Mononuclear cell (primary cell): ENCODE measurements at regions not wholly inside any gene's neighbourhood (a gene's known extent, or its start where the extent isn't known, plus 50 kb on each side); places are given as distances from the start of the nearest gene placed in this dataset.

Experiments used
- H3K27me3 ChIP-seq: 2 replicates; pipeline ENCODE4 v1.6.0; 2011; ENCODE audit warnings: low read length, control low read depth; ENCODE audit not compliant: insufficient read depth
- H3K4me1 ChIP-seq: 2 replicates; pipeline ENCODE4 v1.5.1; 2011; ENCODE audit warnings: mild to moderate bottlenecking, low read length, control low read depth; ENCODE audit not compliant: insufficient read depth
- H3K4me3 ChIP-seq: 2 replicates; pipeline ENCODE4 v1.5.1; 2011; ENCODE audit warnings: mild to moderate bottlenecking, low read length, moderate library complexity
- H3K9me3 ChIP-seq: 2 replicates; pipeline ENCODE4 v1.5.1; 2011; ENCODE audit warnings: low read depth, mild to moderate bottlenecking, control low read depth, low read length

DNA sequence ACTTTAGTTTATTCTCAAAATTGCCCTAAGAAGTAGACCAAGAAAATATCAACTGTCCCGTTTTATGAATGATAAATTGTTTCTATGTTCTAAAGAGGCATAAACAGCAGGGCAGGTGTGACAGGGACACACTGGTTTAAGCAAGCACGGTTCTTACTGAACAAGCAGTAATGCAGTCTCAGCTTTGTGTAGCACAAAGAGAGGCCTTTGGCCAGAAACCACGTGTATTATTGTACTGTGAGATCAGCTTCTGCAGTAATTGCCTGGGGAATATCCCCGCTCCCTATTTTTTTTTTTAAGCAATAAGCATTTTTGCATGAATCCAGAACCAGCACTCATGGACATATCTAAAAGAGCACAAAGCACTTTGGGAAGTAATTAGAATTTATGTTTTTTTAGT is 255.4 kb downstream of the WDR11 start:
- no peaks in the 10 kb centered on the region for H3K9me3 ChIP-seq
- H3K4me1 ChIP-seq, result no peaks in the 10 kb centered on the region
- H3K27me3 ChIP-seq, result no peaks in the 10 kb centered on the region
- H3K4me3 ChIP-seq, result no peak overlapping the region

DNA sequence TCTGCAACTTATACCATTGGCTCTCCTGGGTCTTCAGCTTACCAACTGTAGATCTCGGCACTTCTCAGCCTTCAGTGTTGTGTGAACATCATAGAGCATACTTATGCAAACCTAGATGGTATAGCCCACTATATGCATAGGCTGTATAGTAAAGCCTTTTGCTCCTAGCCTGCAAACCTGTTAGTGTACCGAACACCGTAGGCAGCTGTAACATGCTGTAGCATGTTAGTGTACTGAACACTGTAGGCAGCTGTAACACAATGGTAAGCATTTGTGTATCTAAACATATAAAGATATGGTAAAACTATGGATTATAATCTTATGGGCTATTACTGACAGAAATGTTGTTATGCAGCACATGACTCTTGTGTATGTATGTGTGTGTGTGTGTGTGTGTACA is 256.9 kb downstream of the WDR11 start:
- Histone ChIP-seq H3K4me3 (no peak overlapping the region), H3K27me3 (no peaks in the 10 kb centered on the region), H3K4me1 (no peaks in the 10 kb centered on the region), H3K9me3 (no peaks in the 10 kb centered on the region)

- Histone ChIP-seq H3K9me3 (no peaks in the 10 kb centered on the region), H3K27me3 (no peaks in the 10 kb centered on the region), H3K4me3 (no peak overlapping the region), H3K4me1 (no peaks in the 10 kb centered on the region)
These were observed 259.2 kb downstream of the WDR11 start for GRCh38 chr10:121110369-121110768.

GRCh38 chr10:121112136-121112535 is 261.0 kb downstream of the WDR11 start:
- H3K4me3 ChIP-seq, result no peak overlapping the region
- no peaks in the 10 kb centered on the region for H3K27me3 ChIP-seq
- H3K9me3 ChIP-seq, result no peaks in the 10 kb centered on the region
- H3K4me1 ChIP-seq, result no peaks in the 10 kb centered on the region

DNA sequence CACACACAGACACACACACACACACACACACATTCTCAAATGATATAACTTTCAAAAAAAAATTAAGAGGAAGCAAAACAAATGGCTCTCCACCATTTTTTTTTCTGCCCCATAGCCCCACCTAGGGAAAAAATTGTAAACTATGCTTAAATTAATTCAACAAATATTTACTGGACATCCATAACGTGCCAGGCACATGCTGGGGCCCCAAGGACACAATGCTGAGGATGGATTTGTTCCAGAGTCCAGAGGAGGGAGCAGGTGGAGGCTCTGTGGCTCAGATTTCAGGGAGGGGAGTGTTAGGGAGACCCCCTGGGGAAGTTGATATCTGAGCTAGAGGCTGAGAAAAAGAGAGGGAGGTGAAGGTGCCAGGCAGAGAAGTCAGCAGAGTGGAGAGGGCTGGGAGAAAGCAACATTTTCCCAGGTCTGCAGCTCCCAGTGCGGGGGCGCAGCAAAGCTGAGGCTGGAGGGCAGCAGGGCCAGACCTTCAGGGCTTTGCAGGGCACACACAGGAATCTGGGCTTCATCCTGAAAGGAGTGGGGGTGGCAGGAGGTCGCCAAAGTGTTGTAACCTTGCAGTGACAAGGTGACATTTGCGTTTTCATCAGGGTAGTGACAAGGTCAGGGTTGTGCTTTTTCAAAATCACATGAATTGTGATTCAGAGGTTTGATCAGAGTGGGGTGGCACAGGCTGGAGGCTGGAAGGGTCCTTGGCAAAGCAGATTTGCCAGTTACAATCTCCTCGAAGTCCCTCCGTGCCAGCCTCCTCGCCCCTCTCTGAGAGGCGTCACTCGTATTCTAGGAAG is 261.6 kb downstream of the WDR11 start:
- no peaks in the 10 kb centered on the region for H3K27me3 ChIP-seq
- no peaks in the 10 kb centered on the region for H3K4me1 ChIP-seq
- H3K9me3 ChIP-seq, result no peaks in the 10 kb centered on the region
- no peak overlapping the region for H3K4me3 ChIP-seq

- H3K27me3 ChIP-seq, result no peaks in the 10 kb centered on the region
- no peak overlapping the region for H3K4me3 ChIP-seq
- H3K4me1 ChIP-seq, result no peaks in the 10 kb centered on the region
- H3K9me3 ChIP-seq, result no peaks in the 10 kb centered on the region
These were observed 262.2 kb downstream of the WDR11 start for GRCh38 chr10:121113385-121113696.

- Histone ChIP-seq H3K9me3 (no peaks in the 10 kb centered on the region), H3K27me3 (no peaks in the 10 kb centered on the region), H3K4me1 (no peaks in the 10 kb centered on the region), H3K4me3 (no peak overlapping the region)
These were observed 262.7 kb downstream of the WDR11 start for GRCh38 chr10:121113911-121114310.

DNA sequence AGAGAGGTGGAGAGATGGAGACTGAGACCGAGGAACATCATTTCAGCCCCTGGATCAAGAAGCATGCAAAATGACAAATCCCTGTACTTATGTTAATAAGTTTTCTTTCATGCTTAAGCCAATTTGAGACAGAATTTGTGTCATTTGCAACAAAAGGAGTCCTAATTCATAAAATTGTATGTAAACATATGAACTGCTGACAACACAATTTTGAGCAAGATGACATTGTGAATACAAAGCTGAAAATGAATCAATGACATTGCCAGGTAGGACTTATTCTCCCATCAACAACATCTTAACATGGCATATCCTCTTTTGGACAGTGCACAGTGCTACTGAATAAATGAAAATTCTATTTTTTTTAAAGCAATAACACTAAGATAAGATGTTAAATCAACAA is 264.0 kb downstream of the WDR11 start:
- Histone ChIP-seq H3K4me3 (no peak overlapping the region), H3K4me1 (no peaks in the 10 kb centered on the region), H3K9me3 (no peaks in the 10 kb centered on the region), H3K27me3 (no peaks in the 10 kb centered on the region)

DNA sequence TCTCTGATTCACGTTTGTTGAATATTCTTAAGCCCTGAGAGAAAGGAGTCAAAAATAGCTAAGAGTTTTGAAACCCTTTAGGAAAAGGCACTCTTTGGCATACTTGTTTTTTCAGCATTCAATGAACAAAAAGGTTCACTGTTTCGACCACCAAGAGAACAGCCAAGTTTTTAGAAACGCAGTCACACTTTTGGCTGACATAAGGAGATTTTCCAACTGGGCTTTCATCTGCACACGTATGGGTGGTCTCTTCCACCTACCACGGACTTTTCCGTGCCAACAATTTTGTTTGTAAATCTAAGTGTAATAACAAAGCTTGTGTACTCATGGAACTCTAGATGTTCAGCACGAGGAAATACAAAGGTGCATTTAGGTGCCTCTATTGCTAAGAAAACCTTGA is 270.3 kb downstream of the WDR11 start:
- H3K4me3 ChIP-seq, result no peak overlapping the region
- H3K9me3 ChIP-seq, result no peaks in the 10 kb centered on the region
- H3K27me3 ChIP-seq, result no peaks in the 10 kb centered on the region
- H3K4me1 ChIP-seq, result no peaks in the 10 kb centered on the region

GRCh38 chr10:121127151-121127906 is 276.2 kb downstream of the WDR11 start:
- Histone ChIP-seq H3K9me3 (no peaks in the 10 kb centered on the region), H3K4me1 (no peaks in the 10 kb centered on the region), H3K27me3 (no peaks in the 10 kb centered on the region), H3K4me3 (no peak overlapping the region)

GRCh38 chr10:121128164-121128563 is 277.0 kb downstream of the WDR11 start:
- H3K9me3 ChIP-seq, result no peaks in the 10 kb centered on the region
- no peaks in the 10 kb centered on the region for H3K4me1 ChIP-seq
- H3K27me3 ChIP-seq, result no peaks in the 10 kb centered on the region

DNA sequence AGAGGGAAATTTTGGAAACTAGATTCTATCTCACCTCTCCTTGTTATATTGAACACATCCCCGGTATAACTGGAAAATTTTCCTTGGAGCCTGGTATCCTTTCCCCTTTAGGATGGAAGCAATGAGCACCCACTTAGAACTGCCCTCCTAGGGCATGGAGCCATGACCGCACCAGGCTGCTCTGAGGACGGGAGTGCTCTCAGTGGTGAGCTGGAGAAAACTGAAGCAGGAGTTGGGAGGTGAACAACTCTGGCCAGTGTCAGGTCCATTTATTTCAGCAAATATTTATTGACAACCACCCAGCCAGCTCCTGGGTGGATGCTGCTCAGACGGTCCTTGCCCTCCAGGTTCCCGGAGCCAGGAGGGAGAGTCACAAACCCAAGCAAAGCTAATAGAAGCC is 278.1 kb downstream of the WDR11 start:
- no peaks in the 10 kb centered on the region for H3K4me1 ChIP-seq
- no peaks in the 10 kb centered on the region for H3K27me3 ChIP-seq
- H3K9me3 ChIP-seq, result no peaks in the 10 kb centered on the region
- H3K4me3 ChIP-seq, result no peak overlapping the region

More at GRCh38 chr10:121128164-121128563, 277.0 kb downstream of the WDR11 start:
- H3K4me3 ChIP-seq, result no peak overlapping the region

DNA sequence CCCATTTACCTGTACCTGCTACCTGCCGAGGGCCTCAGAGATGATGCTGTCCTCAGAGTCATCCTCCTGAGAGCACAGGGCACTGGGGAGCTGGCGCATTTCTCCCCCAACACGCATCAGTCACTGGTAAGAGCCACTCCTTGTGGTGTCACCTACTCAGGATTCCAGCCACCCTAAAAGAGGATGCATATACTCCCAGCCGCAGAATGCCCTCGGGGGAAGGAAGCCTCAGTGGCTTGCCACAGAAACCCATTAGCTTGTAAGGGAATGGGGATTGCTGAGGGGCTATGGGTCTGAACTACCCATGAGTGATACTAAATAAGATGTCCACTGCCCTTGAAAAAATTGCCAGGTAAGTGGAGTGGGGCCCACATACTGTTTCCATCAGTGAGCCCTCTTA is 279.2 kb downstream of the WDR11 start:
- H3K27me3 ChIP-seq, result no peaks in the 10 kb centered on the region
- H3K4me1 ChIP-seq, result no peaks in the 10 kb centered on the region
- no peak overlapping the region for H3K4me3 ChIP-seq
- H3K9me3 ChIP-seq, result no peaks in the 10 kb centered on the region

DNA sequence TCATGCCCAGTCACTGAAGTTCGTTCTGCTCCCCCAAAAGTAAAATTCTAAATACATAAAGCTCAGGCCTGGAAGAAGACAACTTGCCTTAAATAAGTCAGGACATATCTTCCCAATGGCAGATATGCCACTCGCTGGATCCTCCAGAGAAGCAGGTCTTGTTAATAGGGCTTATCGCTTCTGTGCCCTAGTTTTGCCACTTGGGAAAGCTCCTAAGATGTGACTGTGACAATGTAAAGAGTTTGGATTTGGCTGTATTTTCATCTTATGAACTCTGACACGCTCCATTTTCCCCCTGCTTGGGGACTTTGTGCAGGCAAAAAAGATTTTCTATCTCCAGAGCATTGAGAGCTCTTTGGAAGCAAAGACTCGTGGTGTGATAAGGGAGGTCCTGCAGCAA is 279.9 kb downstream of the WDR11 start:
- H3K9me3 ChIP-seq, result no peaks in the 10 kb centered on the region
- H3K27me3 ChIP-seq, result no peaks in the 10 kb centered on the region
- H3K4me1 ChIP-seq, result no peaks in the 10 kb centered on the region
- no peak overlapping the region for H3K4me3 ChIP-seq

- Histone ChIP-seq H3K4me1 (no peaks in the 10 kb centered on the region), H3K9me3 (no peaks in the 10 kb centered on the region), H3K4me3 (no peak overlapping the region), H3K27me3 (no peaks in the 10 kb centered on the region)
These were observed 280.5 kb downstream of the WDR11 start for GRCh38 chr10:121131426-121132265.
